Medulla oblongata (tissue), 1 donor: ENCODE measurements at regions not wholly inside any gene's neighbourhood (a gene's known extent, or its start where the extent isn't known, plus 50 kb on each side); places are given as distances from the start of the nearest gene placed in this dataset.

Experiments used
- DNase-seq: peaks from one replicate; pipeline ENCODE4 v3.0.0-alpha.2; 2015; ENCODE audit errors: extremely low spot score

- no peak for DNase-seq
Measured at GRCh38 chr10:90403211-90404000, 454.4 kb downstream of the HTR7 start.

GRCh38 chr10:90407131-90407530 is 450.7 kb downstream of the HTR7 start:
- no peak for DNase-seq

DNA sequence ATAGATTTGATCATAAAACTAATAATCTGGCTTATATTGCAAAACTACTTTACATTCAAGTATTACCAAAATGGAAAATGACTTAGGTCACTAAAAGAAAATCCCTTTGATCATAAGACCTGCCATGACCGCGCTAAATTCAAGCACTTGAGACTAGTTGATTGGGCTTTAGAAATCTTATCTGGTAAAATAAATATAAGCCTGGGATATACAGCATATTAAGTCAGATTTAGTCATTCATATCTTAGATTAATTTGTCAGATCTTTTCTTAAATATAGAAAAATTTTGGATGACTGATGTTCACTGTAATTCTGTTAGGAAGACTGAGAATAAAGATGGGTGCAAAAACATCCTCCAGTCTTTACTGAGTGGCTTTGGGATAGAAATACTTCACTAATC is 450.0 kb downstream of the HTR7 start:
- no peak for DNase-seq

GRCh38 chr10:90412582-90412981 is 445.3 kb downstream of the HTR7 start:
- no peak for DNase-seq

DNA sequence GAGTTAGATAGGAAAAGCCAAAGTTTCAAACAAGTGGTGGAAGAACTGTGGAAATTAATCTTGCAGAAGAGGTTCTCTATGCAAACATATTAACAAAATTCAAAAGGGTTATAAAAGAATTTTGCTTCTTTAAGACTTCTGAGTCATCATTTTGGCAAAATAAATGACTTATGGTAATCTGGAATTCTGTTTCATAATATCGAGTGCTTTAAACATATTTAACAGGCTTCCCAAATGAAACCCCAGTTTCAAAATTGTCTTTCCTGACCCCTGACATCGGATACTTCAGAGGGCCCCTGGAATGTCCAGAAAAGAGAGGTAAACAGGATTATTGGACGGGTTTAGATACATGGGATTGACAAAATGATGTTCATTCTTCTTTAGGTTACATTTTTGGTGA is 444.6 kb downstream of the HTR7 start:
- DNase-seq = no peak

GRCh38 chr10:90414926-90415325 is 442.9 kb downstream of the HTR7 start:
- no peak for DNase-seq

- DNase-seq = no peak
Measured at GRCh38 chr10:90417029-90417428, 440.8 kb downstream of the HTR7 start.

- DNase-seq = no peak
Measured at GRCh38 chr10:90417476-90418210, 440.2 kb downstream of the HTR7 start.

DNA sequence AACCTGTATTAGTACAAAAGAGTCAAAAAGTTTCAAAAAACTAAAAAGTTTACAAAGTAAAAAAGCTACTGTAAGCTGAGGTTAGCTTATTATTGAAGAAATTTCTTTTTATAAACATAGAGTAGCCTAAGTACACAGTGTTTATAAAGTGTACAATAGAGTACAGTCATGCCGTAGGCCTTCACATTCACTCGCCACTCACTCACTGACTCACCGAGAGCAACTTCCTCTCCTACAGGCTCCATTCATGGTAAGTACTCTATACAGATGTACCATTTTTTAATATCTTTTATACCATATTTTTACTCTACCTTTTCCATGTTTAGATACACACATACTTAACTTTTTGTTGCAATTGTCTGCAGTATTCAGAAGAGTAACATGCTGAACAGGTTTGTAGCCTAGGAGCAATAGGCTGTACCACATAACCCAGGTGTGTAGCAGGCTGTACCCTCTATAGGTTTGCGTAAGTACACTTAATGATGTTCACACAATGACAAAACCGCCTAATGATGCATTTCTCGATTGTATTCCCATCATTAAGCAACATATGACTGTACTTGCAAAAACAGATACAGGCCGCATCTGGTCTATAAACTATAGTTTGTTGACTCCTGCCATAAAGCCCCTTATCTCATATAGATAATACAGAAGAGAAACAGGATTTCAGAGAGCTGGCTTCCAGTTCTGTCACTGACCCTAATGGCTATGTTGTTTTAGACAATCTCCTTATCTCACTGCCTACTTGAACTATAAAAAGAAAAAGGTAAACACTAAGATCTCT is 438.8 kb downstream of the HTR7 start:
- DNase-seq = no peak

- no peak for DNase-seq
Measured at GRCh38 chr10:90420637-90421318, 437.1 kb downstream of the HTR7 start.

DNA sequence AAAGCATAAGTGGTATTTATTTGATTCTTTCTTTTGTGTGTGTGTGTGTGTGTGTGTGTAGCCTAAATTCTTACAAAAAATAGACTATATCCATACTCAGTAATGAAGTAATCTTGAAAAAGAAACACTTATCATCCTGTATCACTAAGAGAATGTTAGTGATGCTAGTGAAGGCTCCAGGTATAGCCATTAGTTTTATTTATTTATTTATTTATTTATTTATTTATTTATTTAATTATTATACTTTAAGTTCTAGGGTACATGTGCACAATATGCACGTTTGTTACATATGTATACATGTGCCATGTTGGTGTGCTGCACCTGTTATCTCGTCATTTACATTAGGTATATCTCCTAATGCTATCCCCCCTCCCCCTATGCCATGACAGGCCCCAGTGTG is 436.0 kb downstream of the HTR7 start:
- DNase-seq = no peak

DNA sequence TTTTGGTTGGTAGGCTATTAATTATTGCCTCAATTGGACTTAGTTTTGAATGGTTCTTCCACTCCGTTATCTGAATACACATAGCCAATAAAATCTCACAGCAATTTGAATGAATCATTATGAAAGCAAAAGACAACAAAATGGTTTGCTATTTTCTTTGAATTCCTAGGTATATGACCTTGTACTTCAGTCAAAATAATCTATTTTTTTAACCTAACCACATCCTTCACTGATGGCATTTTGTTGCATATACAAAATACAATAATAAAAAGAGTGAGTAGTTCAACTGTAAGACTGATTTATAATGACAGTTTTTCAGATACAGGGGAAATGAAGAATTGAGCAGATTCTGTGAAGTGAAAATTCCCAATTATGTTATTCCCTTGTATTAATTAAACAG is 433.1 kb downstream of the HTR7 start:
- DNase-seq = no peak

- DNase-seq = no peak
Measured at GRCh38 chr10:90430186-90430585, 427.7 kb downstream of the HTR7 start.

DNA sequence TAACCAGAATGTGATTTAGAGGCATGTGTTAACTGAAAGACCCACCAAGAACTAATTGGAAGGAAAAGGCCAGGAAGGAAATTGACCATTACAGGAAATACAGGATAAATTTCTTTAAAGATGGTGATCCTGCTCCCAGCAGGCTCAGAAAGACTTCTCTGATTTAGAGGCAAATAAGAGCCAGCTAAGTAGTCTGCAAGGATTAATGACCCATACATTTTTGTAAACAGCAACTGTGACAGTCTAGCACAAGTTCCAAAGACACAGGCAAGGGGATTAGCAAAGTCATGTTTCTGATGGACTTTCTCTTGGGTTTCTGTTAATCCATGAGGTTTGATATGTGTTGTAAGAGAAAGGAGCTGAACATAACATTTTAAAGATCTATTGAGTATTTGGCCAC is 425.0 kb downstream of the HTR7 start:
- no peak for DNase-seq

GRCh38 chr10:90435296-90435695 is 422.5 kb downstream of the HTR7 start:
- DNase-seq = no peak

GRCh38 chr10:90437452-90437851 is 420.4 kb downstream of the HTR7 start:
- DNase-seq = no peak

GRCh38 chr10:90440870-90441269 is 417.0 kb downstream of the HTR7 start:
- DNase-seq = no peak

DNA sequence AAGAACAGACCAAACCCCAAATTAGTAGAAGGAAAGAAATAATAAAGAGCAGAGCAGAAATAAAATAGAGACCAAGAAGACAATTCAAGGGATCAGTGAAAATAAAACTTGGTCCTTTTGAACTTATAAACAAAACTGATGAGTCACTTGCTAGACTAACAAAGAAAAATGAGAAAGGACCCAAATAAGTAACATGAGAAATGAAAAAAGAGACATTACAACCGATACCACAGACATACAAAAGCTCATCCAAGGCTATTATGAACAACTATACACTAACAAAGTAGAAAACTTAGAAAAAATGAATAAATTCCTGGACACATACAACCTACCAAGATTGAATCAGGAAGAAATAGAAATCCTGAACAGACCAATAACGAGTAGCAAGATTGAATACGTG is 414.5 kb downstream of the HTR7 start:
- DNase-seq = no peak

DNA sequence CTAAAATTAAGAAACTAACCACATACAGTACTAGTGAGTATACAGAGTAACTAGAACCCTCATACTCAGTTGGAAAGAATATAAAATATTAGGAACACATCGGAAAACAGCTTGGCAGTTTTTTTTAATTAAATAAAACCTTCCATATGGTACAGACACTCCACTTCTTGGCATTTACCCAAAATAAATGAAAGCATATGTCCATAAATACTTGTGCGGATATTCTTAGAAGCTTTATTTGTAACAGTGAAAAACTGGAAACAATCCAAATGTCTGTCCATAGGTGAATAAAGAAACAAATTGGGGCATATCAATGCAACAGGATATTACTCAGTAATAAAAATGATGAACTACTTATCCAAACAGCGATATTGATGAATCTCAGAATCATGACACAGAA is 410.0 kb downstream of the HTR7 start:
- DNase-seq = no peak

DNA sequence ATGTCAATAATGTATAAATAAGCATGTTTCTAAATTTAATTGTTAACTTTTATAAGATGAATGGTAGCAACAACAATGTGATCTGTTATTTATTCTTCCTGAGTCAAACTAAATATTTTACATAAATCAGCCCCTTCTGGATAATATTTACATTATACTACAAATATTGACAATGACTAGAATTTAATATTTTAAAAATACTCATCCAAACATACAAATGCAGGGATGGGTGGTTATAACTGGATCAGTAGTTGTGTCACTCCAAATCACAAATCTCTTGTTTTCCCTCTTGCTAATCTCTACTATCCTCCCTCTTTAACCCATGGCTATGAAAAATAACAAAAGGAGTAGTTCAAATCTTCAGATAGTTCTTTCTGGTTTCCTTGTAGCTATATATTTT is 407.0 kb downstream of the HTR7 start:
- no peak for DNase-seq

DNA sequence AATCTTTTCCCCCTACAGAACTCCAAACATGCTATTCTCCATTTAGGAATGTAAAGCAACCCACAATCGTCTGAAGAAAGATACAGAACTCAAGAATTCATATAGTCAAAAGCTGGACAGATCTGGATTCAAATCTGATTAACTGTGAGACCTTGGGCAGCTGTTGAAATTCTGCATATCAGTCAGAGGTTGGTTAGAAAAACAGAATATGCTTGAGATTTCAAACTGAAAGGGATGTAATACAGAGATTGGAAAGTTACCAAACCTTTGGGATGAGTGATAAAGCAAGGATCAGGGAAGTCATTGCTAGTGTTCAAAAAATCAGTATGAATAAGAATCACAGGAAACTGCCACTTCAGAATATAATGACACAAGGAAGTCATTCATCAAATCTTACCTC is 406.6 kb downstream of the HTR7 start:
- DNase-seq = no peak

DNA sequence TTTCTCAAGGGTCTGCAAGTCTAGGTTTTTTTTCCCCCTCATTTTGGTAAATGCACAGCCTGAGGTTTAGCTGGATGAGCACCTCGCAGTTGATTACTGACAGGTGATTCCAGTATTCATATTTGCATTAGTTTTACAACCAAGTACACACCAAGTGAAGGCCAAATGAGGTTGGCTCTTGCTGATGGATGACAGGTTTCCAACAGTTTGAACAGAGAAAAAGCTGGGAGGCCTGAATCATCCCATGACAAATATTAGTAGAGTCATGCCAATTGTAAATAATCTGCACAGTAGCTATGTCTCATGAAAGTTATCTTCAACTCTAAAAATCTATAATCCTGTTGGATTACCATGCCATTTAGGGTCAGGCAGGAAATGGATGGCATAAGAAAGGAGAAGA is 399.8 kb downstream of the HTR7 start:
- DNase-seq = no peak
